22Rv1 (cell line): ENCODE measurements at regions not wholly inside any gene's neighbourhood (a gene's known extent, or its start where the extent isn't known, plus 50 kb on each side); places are given as distances from the start of the nearest gene placed in this dataset.

ENCODE experiments used
- H3K27ac ChIP-seq: fragments of 450-650 bp; 2 replicates; pipeline ENCODE4 v1.5.1; 2017
- ZFX ChIP-seq: fragments of 450-650 bp; IDR thresholded peaks from 2 replicates; pipeline ENCODE4 v1.6.1; 2017; ENCODE audit warnings: antibody characterized with exemption, borderline replicate concordance
- TF ChIP-seq, protein P1 (sequence below): fragments of 450-650 bp; IDR thresholded peaks from 2 replicates; pipeline ENCODE4 v1.5.1; 2017; ENCODE audit warnings: mild to moderate bottlenecking

DNA sequence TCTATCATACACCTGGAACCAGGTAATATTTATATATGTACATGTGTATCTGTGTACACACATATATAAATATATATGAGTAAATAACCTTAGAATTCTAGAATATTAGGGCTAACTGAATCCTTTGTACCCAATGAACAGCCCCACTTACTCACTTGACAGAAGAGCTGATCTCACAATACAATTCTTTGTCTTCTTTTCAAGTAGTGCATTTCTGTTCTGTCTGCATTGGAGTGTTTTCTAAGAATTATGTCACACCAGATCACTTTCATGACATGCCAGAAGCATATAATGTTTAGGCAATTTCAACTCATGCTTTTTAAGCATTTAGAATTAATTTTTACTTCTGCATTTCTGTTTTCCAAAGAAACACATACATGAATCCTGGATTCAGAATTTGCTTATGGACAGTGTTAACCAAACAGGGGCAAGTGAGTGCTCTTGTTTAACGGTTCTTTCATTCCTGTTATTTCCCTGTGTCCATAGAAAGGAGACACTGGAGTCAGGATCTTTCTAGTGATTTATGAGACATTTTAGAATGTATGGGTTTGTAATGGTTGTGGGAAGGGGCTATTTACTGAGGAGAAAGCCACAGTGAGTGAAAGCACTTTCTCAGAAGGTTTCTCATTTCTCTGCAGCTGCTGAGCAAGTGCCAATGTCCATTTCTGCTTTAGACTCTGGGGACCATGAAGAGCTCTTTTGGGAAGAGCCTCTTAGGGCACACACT lies 123.2 kb downstream of the RMI1 start:
- no peak overlapping the region for H3K27ac ChIP-seq
- TF ChIP-seq, protein P1, sequence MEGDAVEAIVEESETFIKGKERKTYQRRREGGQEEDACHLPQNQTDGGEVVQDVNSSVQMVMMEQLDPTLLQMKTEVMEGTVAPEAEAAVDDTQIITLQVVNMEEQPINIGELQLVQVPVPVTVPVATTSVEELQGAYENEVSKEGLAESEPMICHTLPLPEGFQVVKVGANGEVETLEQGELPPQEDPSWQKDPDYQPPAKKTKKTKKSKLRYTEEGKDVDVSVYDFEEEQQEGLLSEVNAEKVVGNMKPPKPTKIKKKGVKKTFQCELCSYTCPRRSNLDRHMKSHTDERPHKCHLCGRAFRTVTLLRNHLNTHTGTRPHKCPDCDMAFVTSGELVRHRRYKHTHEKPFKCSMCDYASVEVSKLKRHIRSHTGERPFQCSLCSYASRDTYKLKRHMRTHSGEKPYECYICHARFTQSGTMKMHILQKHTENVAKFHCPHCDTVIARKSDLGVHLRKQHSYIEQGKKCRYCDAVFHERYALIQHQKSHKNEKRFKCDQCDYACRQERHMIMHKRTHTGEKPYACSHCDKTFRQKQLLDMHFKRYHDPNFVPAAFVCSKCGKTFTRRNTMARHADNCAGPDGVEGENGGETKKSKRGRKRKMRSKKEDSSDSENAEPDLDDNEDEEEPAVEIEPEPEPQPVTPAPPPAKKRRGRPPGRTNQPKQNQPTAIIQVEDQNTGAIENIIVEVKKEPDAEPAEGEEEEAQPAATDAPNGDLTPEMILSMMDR = no peak
- TF ChIP-seq ZFX = no peak

DNA sequence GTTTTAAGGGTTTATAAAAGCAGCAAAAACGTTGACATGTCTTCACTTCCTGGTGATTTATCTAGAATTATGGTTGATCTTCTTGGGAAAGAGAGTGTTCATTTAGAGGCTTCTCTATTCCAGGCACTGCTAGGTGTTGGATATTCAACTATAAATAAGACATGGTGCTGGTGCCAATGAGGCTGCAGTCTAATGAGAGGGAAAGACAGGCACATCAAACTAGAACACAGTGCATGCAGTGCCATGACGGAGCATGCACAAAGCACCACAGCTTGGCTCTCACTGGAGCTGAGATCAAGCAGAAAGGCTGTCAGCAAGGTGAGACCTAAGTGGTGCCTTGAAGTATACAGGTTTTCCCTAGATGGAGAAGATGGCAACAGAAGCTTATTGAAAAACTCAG lies 126.5 kb downstream of the RMI1 start:
- no peak for TF ChIP-seq ZFX
- TF ChIP-seq, protein P1 = no peak

DNA sequence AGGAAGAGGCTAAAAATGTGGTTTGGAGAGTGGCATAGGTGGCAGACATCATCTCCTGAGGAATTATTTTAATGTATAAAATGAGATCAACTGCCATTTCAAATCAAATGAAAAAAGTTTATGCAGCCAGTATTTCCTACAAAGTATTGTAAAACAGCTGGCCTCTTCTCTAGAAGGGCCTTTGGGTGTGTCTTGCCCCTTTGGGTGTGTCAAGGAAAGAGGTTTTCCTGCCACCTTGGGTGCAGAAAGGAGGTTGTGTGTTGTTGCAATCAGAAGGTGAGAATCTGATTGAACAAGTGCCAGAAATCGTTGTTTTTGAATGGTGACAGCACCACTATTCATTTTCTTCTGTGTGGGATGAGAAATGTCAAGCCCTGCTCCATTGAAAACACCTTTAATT lies 127.4 kb downstream of the RMI1 start:
- no peak overlapping the region for H3K27ac ChIP-seq
- TF ChIP-seq ZFX = no peak
- TF ChIP-seq, protein P1 = no peak

More for the DNA sequence above, 126.5 kb downstream of the RMI1 start:
- no peak overlapping the region for H3K27ac ChIP-seq

DNA sequence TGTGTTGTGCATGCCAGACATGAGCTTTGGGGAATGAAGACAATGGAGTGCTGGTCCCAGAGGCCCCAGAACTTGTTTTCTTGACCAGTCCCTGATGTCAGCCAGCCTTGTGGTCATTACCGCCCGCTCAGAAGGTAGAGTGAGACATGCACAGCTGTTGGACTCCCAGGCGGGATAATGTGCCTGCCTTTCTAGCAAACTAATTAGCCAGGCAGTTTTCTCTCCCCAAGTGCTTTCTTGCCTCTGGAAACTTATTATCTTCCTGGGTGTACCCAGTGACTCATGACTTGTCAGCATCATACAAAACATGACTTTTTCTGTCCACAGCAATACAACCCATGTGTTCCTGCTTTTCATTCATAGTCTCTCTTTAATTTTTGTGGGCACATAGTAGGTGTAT lies 131.1 kb downstream of the RMI1 start:
- H3K27ac ChIP-seq = no peak overlapping the region
- TF ChIP-seq, protein P1 = no peak
- TF ChIP-seq ZFX = no peak

DNA sequence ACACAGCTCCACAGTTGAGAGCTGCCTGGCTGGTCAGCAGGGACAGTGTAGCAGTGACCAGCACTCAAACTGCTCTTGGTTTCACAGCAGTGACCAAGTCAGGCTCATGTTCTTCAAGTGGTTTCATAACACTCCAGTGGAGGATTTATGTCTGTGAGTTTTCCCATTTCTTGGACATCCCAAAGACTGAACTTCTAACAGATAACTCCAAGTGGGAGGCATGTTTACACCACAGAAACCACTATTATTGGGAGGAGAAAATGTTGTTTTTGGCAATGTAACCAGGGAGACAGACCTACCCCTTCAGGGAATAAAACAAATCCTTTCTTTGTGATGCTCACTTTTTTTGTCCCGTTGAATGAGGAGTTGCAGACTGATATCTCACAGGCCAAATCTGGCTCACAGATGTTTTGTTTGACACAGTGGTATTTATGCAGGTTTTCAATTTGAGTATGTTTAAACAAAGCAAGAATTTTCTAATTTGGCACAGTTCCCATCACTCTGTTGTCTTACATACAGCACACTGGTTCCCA lies 141.5 kb downstream of the RMI1 start:
- H3K27ac ChIP-seq = no peak overlapping the region
- no peak for TF ChIP-seq ZFX
- TF ChIP-seq, protein P1 = no peak

DNA sequence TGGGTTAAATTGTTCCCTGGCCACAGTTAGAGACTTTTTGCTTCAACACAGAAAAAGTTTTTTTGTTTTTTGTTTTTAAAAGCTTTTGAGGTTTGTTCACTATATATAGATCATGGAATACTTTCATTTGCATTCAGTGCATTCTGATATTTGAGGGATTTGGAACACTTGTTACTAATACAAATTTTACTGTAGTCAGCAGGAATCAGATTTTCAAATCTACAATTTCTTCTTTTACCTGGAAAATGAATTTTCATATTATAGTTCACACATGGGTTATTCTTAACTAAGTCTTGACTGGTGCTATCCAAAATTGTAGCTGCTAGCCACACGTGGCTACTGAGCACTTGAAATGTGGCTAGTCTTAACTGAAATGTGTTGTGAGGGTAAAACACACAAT lies 142.0 kb downstream of the RMI1 start:
- no peak overlapping the region for H3K27ac ChIP-seq
- TF ChIP-seq ZFX = no peak
- TF ChIP-seq, protein P1 = no peak

DNA sequence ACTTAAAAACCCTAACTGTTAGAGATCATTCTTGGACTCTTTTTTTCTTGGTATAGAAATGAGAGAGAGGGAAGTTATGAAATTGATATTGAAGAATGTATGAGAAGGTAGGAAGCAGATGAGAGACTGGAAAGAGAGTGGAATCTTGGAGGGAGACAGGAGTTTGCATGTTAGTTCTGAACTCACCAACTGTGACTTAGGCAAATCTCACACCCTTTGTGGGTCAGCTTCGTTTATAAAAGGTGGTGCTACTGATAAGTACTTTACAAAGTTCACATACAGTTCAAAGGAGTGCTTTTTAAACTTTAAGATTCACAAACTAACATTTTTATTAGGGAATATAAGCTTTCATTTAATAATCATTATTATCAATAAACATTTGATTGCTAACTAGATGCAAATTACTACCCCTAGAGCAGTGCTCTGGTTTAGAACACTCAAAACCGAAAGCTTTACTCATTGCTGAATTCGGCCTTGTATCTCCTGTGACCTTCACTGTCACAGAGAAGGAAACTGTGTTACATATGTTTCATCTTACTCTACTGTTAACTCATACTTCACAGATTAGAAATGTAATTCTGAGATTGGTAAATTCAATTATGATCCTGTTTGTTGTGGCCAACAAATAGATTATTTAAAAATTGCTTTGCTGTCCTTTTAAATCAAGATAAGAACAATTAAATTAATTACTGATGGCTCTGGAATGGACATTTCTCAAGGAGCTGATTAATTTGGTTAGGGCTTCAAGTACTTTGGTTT lies 143.2 kb downstream of the RMI1 start:
- H3K27ac ChIP-seq = no peak overlapping the region
- no peak for TF ChIP-seq ZFX
- TF ChIP-seq, protein P1 = no peak
